ENCODE measurements at regions not wholly inside any gene's neighbourhood (a gene's known extent, or its start where the extent isn't known, plus 50 kb on each side); places are given as distances from the start of the nearest gene placed in this dataset.

DNA sequence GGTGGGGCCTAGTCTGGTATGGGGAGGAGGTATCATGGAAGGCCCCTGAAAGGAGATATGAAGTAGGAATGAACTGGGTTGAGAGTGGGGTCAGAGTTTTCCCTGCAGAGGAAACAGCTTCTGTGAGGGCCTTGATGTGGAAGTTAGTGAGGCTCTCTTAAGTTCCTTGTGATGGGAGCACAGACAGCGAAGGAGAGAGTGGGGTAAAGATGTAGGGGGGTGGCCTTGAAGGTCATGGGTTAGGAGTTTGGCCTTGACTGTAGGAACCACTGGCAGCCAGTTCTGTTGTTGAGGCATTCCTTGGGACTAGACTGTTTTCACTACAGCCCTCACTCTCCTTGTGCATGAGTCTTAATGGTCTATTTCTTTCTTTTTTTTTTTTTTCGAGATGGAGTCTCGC lies 77.8 kb upstream of the NMNAT3 start:
- DNase-seq (ENCODE audit: insufficient read length, low spot score) (no peak), FAIRE-seq (no peak)
- no peak for TF ChIP-seq POLR2A (IDR thresholded peaks at IDR 0.05; ENCODE audit: low read depth, low read length)
- TF ChIP-seq PAX5 (IDR thresholded peaks at IDR 0.05; ENCODE audit: insufficient read depth, low read length, severe bottlenecking), result no peak
- TF ChIP-seq POU2F2 (IDR thresholded peaks at IDR 0.05; ENCODE audit: low read depth, low read length), result no peak
- no peak for TF ChIP-seq TAF1 (IDR thresholded peaks at IDR 0.05; ENCODE audit: low read depth, low read length)
- TF ChIP-seq POLR2AphosphoS5 (IDR thresholded peaks at IDR 0.05; ENCODE audit: low read depth, low read length), result no peak
- TF ChIP-seq SPI1 (IDR thresholded peaks at IDR 0.05; ENCODE audit: low read depth, low read length), result no peak

DNA sequence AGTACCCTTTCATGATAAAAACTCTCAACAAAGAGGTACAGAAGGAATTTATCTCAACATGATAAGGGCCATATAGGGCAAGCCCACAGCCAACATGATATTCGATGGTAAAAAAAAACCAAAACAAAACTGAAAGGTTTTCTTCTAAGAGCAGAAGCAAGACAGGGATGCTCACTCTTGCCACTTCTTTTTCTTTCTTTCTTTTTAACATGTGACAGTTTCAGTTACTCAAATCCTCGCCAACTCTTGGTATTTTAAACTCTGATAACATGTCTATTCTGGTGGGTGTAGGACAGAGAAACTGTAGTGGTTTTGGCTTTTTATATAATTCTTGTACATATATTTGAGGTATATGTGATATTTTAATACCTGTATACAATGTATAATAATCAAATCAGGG lies 74.0 kb upstream of the NMNAT3 start:
- no peak for DNase-seq (ENCODE audit: insufficient read length, low spot score)
- no peak for FAIRE-seq
- TF ChIP-seq POU2F2 (IDR thresholded peaks at IDR 0.05; ENCODE audit: low read depth, low read length), result no peak
- no peak for TF ChIP-seq TAF1 (IDR thresholded peaks at IDR 0.05; ENCODE audit: low read depth, low read length)
- TF ChIP-seq SPI1 (IDR thresholded peaks at IDR 0.05; ENCODE audit: low read depth, low read length), result no peak

DNA sequence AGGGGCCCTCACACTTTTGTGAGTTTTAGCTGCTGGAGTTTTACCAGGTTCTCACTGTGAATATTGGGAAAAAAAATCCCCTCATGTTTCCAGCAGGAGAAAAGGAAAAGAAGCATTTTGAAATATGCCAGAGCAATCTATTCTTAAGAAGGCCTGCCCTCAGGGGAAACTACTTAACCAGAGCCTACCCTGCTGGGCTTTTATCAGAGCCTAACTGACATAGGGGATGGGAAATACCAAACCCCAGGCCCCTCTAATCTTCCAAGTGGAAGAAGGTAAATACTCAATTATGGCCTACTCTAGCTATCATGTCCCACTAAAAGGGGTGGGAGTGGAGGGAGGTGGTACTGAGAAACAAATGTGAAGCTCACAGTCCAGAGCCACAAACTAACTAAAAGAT lies 68.7 kb upstream of the NMNAT3 start:
- no peak for TF ChIP-seq SPI1 (IDR thresholded peaks at IDR 0.05; ENCODE audit: low read depth, low read length)
- no peak for TF ChIP-seq POU2F2 (IDR thresholded peaks at IDR 0.05; ENCODE audit: low read depth, low read length)
- TF ChIP-seq POLR2AphosphoS5 (IDR thresholded peaks at IDR 0.05; ENCODE audit: low read depth, low read length), result no peak
- TF ChIP-seq TAF1 (IDR thresholded peaks at IDR 0.05; ENCODE audit: low read depth, low read length), result no peak
- TF ChIP-seq PAX5 (IDR thresholded peaks at IDR 0.05; ENCODE audit: insufficient read depth, low read length, severe bottlenecking), result no peak
- TF ChIP-seq POLR2A (IDR thresholded peaks at IDR 0.05; ENCODE audit: low read depth, low read length), result no peak
- DNase-seq (ENCODE audit: insufficient read length, low spot score), result no peak
- no peak for FAIRE-seq

DNA sequence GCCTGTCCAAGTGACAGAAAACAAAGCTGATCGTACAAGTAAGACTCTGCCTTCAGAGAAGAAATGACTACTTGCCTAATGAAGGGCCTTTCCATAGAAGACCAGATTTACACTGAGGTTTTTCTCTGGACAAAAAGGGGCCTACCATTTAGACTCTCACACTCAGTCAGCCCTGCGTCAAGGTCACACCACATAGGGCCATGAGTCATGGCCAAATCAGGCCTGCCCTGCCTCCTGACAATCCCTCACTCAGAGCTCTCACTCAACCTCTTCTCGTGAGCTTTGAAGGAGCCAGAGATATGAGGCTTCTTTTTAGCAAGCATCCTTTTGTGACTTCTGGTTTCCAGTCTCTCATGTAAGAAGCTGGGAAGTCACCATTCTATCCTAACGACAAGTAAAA lies 68.1 kb upstream of the NMNAT3 start:
- FAIRE-seq, result no peak
- TF ChIP-seq PAX5 (IDR thresholded peaks at IDR 0.05; ENCODE audit: insufficient read depth, low read length, severe bottlenecking) (no peak), TAF1 (IDR thresholded peaks at IDR 0.05; ENCODE audit: low read depth, low read length) (no peak), SPI1 (IDR thresholded peaks at IDR 0.05; ENCODE audit: low read depth, low read length) (no peak)
- no peak for DNase-seq (ENCODE audit: insufficient read length, low spot score)

DNA sequence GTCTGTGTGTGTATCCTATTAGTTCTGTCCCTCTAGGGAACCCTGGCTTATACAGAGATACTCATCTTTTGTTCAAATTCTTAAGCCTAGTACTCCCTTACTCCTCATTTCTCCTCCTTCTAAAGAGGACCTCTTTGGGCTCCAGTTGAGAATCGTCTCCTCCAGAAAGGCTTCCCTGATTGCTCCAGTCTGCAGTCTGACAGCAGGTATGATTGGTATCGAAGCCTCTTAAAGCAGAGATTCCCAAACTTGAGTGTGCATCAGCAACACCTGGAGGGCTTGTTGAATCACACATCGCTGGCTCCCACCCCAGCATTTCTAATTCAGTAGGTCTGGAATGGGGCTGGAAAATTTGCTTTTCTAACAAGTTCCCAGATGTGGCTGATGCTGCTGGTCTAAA lies 60.9 kb upstream of the NMNAT3 start:
- FAIRE-seq, result no peak
- TF ChIP-seq SPI1 (IDR thresholded peaks at IDR 0.05; ENCODE audit: low read depth, low read length), result no peak
- TF ChIP-seq POLR2AphosphoS5 (IDR thresholded peaks at IDR 0.05; ENCODE audit: low read depth, low read length), result no peak
- TF ChIP-seq POLR2A (IDR thresholded peaks at IDR 0.05; ENCODE audit: low read depth, low read length), result no peak
- TF ChIP-seq TAF1 (IDR thresholded peaks at IDR 0.05; ENCODE audit: low read depth, low read length), result no peak
- no peak for TF ChIP-seq PAX5 (IDR thresholded peaks at IDR 0.05; ENCODE audit: insufficient read depth, low read length, severe bottlenecking)
- TF ChIP-seq POU2F2 (IDR thresholded peaks at IDR 0.05; ENCODE audit: low read depth, low read length), result no peak
- no peak for DNase-seq (ENCODE audit: insufficient read length, low spot score)

DNA sequence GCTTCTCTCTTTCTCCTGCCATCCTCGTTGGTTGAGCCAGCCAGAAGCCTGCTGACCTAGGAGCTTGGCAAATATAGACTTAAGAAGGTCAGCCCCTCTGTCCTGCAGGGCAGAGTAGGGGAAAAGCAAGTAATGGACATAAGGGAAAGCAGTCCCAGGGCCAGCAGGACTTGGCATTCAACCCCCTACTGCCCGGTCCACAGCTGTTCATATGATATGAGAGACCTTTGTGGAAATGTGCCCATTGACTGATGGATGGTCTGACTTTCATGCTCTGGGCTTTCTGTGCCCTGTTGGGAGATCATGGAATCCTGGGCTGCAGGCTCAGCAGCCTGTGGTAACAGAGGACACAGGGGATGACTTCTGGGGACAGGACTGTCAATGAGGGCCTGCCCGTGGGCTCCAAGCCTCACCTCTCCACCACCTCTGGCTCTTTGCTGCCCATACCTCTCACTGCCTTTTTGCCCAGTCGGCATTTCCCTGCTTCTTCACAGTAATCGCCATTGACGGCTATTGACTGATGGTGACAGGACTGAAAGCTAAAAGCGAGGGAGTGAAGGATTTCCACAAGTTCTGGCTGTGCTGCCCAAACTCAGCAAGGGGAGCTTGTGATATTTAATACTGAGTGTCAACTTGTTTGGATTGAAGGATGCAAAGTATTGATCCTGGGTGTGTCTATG lies 60.0 kb upstream of the NMNAT3 start:
- TF ChIP-seq TAF1 (IDR thresholded peaks at IDR 0.05; ENCODE audit: low read depth, low read length) (no peak), PAX5 (IDR thresholded peaks at IDR 0.05; ENCODE audit: insufficient read depth, low read length, severe bottlenecking) (no peak), POLR2A (IDR thresholded peaks at IDR 0.05; ENCODE audit: low read depth, low read length) (no peak), POLR2AphosphoS5 (IDR thresholded peaks at IDR 0.05; ENCODE audit: low read depth, low read length) (no peak), POU2F2 (IDR thresholded peaks at IDR 0.05; ENCODE audit: low read depth, low read length) (no peak)
- DNase-seq (ENCODE audit: insufficient read length, low spot score) (no peak), FAIRE-seq (no peak)

DNA sequence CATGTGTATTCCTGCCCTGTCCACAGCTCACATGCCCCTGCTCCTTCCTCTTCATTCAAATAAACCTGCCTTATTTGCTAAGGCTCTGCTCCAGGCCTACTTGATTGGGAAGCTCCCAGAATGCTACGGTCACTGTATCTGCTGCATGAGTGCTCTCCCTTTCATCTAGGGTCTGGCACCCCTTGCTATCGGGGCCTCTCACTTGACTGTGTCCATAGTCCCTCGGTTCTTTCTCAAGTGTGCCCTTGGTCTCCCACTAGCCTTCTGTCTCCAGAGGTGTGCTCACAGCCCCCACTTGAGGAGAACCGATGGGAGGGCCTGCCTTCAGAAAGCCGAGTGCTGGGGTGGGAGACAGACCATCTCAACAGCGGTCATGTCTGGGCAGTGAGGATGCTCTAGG lies 57.4 kb upstream of the NMNAT3 start:
- FAIRE-seq (no peak), DNase-seq (ENCODE audit: insufficient read length, low spot score) (no peak)
- TF ChIP-seq POLR2A (IDR thresholded peaks at IDR 0.05; ENCODE audit: low read depth, low read length) (no peak), PAX5 (IDR thresholded peaks at IDR 0.05; ENCODE audit: insufficient read depth, low read length, severe bottlenecking) (no peak), TAF1 (IDR thresholded peaks at IDR 0.05; ENCODE audit: low read depth, low read length) (no peak), SPI1 (IDR thresholded peaks at IDR 0.05; ENCODE audit: low read depth, low read length) (no peak), POLR2AphosphoS5 (IDR thresholded peaks at IDR 0.05; ENCODE audit: low read depth, low read length) (no peak), POU2F2 (IDR thresholded peaks at IDR 0.05; ENCODE audit: low read depth, low read length) (no peak)

DNA sequence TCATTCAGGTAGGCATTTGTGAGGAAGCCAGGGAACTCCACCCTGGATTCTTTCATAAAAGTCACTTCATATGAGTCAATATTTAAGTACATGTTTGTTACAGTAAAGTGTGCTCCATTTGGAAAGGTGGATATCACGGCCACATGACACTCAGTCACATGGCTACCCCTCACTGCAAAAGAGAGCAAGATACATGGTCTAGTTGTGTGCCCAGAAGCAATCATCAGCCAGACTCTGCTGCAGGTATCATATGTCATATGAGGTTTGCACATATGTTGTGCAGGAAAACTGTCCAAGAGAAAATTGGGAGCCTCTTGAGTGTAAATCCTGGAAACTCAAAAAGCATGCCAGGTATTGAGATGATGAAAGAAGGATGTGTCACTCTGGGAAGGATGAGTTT lies 55.0 kb upstream of the NMNAT3 start:
- FAIRE-seq (no peak), DNase-seq (ENCODE audit: insufficient read length, low spot score) (no peak)
- TF ChIP-seq POLR2A (IDR thresholded peaks at IDR 0.05; ENCODE audit: low read depth, low read length) (no peak), POLR2AphosphoS5 (IDR thresholded peaks at IDR 0.05; ENCODE audit: low read depth, low read length) (no peak), PAX5 (IDR thresholded peaks at IDR 0.05; ENCODE audit: insufficient read depth, low read length, severe bottlenecking) (no peak), POU2F2 (IDR thresholded peaks at IDR 0.05; ENCODE audit: low read depth, low read length) (no peak), TAF1 (IDR thresholded peaks at IDR 0.05; ENCODE audit: low read depth, low read length) (no peak), SPI1 (IDR thresholded peaks at IDR 0.05; ENCODE audit: low read depth, low read length) (no peak)

DNA sequence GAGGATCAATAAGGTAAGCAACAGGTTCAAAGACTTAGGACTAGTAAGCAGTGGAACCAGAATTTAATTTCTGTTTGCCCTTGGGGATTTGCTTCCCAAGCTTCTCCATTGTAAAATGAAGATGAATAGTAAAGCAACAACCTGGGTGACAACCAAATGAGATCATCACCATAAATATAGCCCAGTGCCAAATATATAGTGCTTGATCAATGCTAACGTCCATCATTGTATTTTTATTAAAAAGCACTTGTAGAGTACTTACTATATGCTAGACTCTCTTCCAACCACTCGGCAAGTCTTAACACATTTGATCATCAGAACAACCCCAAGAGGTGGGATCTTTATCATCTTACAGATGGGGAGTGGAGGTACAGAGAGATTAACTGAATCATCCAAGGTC lies 51.5 kb upstream of the NMNAT3 start:
- FAIRE-seq (no peak), DNase-seq (ENCODE audit: insufficient read length, low spot score) (no peak)
- TF ChIP-seq PAX5 (IDR thresholded peaks at IDR 0.05; ENCODE audit: insufficient read depth, low read length, severe bottlenecking) (no peak), POU2F2 (IDR thresholded peaks at IDR 0.05; ENCODE audit: low read depth, low read length) (no peak), POLR2AphosphoS5 (IDR thresholded peaks at IDR 0.05; ENCODE audit: low read depth, low read length) (no peak), SPI1 (IDR thresholded peaks at IDR 0.05; ENCODE audit: low read depth, low read length) (no peak), POLR2A (IDR thresholded peaks at IDR 0.05; ENCODE audit: low read depth, low read length) (no peak), TAF1 (IDR thresholded peaks at IDR 0.05; ENCODE audit: low read depth, low read length) (no peak)

DNA sequence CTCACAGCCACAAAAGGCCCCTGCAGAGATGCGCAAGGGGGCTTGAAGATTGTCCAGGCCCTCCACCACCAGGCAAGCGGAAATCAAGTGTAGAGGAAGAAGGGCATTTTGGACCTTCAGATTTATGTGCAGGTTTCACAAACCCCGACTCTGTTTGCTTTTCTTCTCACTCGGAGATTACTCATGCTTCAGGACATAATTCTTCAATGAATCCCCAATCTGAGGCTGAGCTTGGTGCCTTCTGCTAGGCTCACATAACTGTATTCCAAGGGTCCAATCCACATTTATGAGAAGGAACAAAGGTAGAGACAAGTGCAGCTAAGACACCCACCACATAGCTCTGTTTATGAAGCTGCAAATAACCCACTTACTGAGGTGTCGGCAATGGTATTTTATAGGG lies 50.6 kb upstream of the NMNAT3 start:
- DNase-seq (ENCODE audit: insufficient read length, low spot score) (no peak), FAIRE-seq (no peak)
- no peak for TF ChIP-seq PAX5 (IDR thresholded peaks at IDR 0.05; ENCODE audit: insufficient read depth, low read length, severe bottlenecking)
- TF ChIP-seq POLR2A (IDR thresholded peaks at IDR 0.05; ENCODE audit: low read depth, low read length), result no peak
- TF ChIP-seq TAF1 (IDR thresholded peaks at IDR 0.05; ENCODE audit: low read depth, low read length), result no peak
- TF ChIP-seq POLR2AphosphoS5 (IDR thresholded peaks at IDR 0.05; ENCODE audit: low read depth, low read length), result no peak
- TF ChIP-seq POU2F2 (IDR thresholded peaks at IDR 0.05; ENCODE audit: low read depth, low read length), result no peak
- TF ChIP-seq SPI1 (IDR thresholded peaks at IDR 0.05; ENCODE audit: low read depth, low read length), result no peak

Data from GM12891 (cell line).